Loucy (cell line): ENCODE measurements at regions not wholly inside any gene's neighbourhood (a gene's known extent, or its start where the extent isn't known, plus 50 kb on each side); places are given as distances from the start of the nearest gene placed in this dataset.

ENCODE experiments used
- EZH2phosphoT487 ChIP-seq: fragments of 200-600 bp; IDR thresholded peaks from 2 replicates; pipeline ENCODE4 v1.6.1; 2018; ENCODE audit warnings: antibody characterized with exemption, mild to moderate bottlenecking, moderate library complexity, borderline replicate concordance
- TF ChIP-seq, protein P1 (sequence below): fragments of 200-600 bp; sonication (generic); conservative IDR thresholded peaks from 2 replicates; pipeline ENCODE4 v1.5.1; 2014; ENCODE audit warnings: mild to moderate bottlenecking, antibody characterized with exemption, low read length

DNA sequence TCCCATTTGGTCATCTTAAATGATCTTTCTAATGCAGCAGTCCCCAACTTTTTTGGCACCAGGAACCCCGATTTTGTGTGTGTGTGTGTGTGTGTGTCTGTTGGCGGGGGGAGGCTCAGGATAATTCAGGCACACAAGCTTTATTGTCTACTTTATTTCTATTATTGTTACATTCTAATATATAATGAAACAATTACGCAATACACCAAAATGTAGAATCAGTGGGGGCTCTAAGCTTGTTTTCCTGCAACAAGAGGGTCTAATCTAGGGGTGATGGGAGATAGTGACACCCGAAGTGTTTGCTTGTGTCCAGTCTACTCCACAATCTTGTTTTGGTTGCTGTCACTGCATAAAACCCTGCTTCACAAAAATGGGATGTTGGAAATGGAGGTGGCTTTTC lies 621.1 kb upstream of the LRFN5 start:
- no peak for TF ChIP-seq EZH2phosphoT487
- TF ChIP-seq, protein P1, sequence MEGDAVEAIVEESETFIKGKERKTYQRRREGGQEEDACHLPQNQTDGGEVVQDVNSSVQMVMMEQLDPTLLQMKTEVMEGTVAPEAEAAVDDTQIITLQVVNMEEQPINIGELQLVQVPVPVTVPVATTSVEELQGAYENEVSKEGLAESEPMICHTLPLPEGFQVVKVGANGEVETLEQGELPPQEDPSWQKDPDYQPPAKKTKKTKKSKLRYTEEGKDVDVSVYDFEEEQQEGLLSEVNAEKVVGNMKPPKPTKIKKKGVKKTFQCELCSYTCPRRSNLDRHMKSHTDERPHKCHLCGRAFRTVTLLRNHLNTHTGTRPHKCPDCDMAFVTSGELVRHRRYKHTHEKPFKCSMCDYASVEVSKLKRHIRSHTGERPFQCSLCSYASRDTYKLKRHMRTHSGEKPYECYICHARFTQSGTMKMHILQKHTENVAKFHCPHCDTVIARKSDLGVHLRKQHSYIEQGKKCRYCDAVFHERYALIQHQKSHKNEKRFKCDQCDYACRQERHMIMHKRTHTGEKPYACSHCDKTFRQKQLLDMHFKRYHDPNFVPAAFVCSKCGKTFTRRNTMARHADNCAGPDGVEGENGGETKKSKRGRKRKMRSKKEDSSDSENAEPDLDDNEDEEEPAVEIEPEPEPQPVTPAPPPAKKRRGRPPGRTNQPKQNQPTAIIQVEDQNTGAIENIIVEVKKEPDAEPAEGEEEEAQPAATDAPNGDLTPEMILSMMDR, result no peak
